Stimulated activated CD8-positive, alpha-beta memory T cell treated with anti-CD3 and anti-CD28 coated beads, Interleukin-7, amount 100 ng/mL, for 4 hours (primary cell): ENCODE measurements at regions not wholly inside any gene's neighbourhood (a gene's known extent, or its start where the extent isn't known, plus 50 kb on each side); places are given as distances from the start of the nearest gene placed in this dataset.

Source experiments
- DNase-seq, 2 donors: peaks; one replicate each; pipeline ENCODE4 v3.0.0-alpha.2; 2020; ENCODE audit warnings: low read depth in 2 of 2

GRCh38 chr1:38291336-38291735 lies 244.7 kb upstream of the POU3F1 start:
- no peak for DNase-seq

GRCh38 chr1:38289034-38289433 lies 242.4 kb upstream of the POU3F1 start:
- no peak for DNase-seq

- no peak for DNase-seq
Observed at GRCh38 chr1:38287547-38287946, 241.0 kb upstream of the POU3F1 start.

GRCh38 chr1:38287036-38287435 lies 240.4 kb upstream of the POU3F1 start:
- no peak for DNase-seq

GRCh38 chr1:38285807-38286530 lies 239.4 kb upstream of the POU3F1 start:
- no peak for DNase-seq

- DNase-seq, result no peak
Observed at GRCh38 chr1:38284953-38285352, 238.4 kb upstream of the POU3F1 start.

GRCh38 chr1:38283696-38284470 lies 237.3 kb upstream of the POU3F1 start:
- no peak for DNase-seq

- DNase-seq, result no peak
Observed at GRCh38 chr1:38279148-38279547, 232.6 kb upstream of the POU3F1 start.

- DNase-seq, result no peak
Observed at GRCh38 chr1:38277646-38278045, 231.1 kb upstream of the POU3F1 start.

- no peak for DNase-seq
Observed at GRCh38 chr1:38275960-38276359, 229.4 kb upstream of the POU3F1 start.

- no peak for DNase-seq
Observed at GRCh38 chr1:38274974-38275373, 228.4 kb upstream of the POU3F1 start.

- DNase-seq, result no peak
Observed at GRCh38 chr1:38273196-38273804, 226.7 kb upstream of the POU3F1 start.

- DNase-seq, result no peak
Observed at GRCh38 chr1:38272515-38272914, 225.9 kb upstream of the POU3F1 start.

- DNase-seq, result no peak
Observed at GRCh38 chr1:38270849-38271633, 224.4 kb upstream of the POU3F1 start.

GRCh38 chr1:38269923-38270848 lies 223.6 kb upstream of the POU3F1 start:
- DNase-seq, result no peak

GRCh38 chr1:38268226-38268625 lies 221.6 kb upstream of the POU3F1 start:
- DNase-seq, result no peak

GRCh38 chr1:38267037-38268036 lies 220.7 kb upstream of the POU3F1 start:
- DNase-seq, result no peak

- no peak for DNase-seq
Observed at GRCh38 chr1:38266197-38266520, 219.6 kb upstream of the POU3F1 start.

GRCh38 chr1:38265293-38266196 lies 219.0 kb upstream of the POU3F1 start:
- no peak for DNase-seq
